Keratinocyte (primary cell): ENCODE measurements at regions not wholly inside any gene's neighbourhood (a gene's known extent, or its start where the extent isn't known, plus 50 kb on each side); places are given as distances from the start of the nearest gene placed in this dataset.

ENCODE experiments used
- DNase-seq: peaks from one replicate; pipeline ENCODE4 v3.0.0-alpha.2; 2011; ENCODE audit warnings: low read depth, missing footprints, low spot score
- FAIRE-seq: peaks from 2 replicates; lab custom pipeline; 2011; peaks lifted over from hg19 to GRCh38; lab: Jason Lieb, UNC
- H2AFZ ChIP-seq: 2 replicates; pipeline ENCODE4 v1.6.0; 2012; ENCODE audit warnings: low read length, control low read depth, inconsistent platforms; ENCODE audit not compliant: control insufficient read depth
- H3K27ac ChIP-seq: 2 replicates; pipeline ENCODE4 v1.5.1; 2011; ENCODE audit warnings: low read length; ENCODE audit not compliant: control insufficient read depth, insufficient read depth
- H3K27me3 ChIP-seq: 3 replicates; pipeline ENCODE4 v1.6.0; 2011; ENCODE audit warnings: low read length; ENCODE audit not compliant: control insufficient read depth, insufficient read depth; ENCODE audit errors: extremely low read depth
- H3K36me3 ChIP-seq, 2 experiments: 2 replicates in 1 of 2; 3 replicates in 1 of 2; pipeline ENCODE4 v1.5.1; 2011; ENCODE audit warnings: low read length in 2 of 2, mild to moderate bottlenecking in 1 of 2; ENCODE audit not compliant: control insufficient read depth in 2 of 2, insufficient read depth in 2 of 2; ENCODE audit errors: extremely low read depth in 1 of 2
- H3K4me1 ChIP-seq: 3 replicates; pipeline ENCODE4 v1.5.1; 2011; ENCODE audit warnings: low read length; ENCODE audit not compliant: control insufficient read depth, insufficient read depth; ENCODE audit errors: extremely low read depth
- H3K4me2 ChIP-seq: 3 replicates; pipeline ENCODE4 v1.6.0; 2011; ENCODE audit warnings: low read depth, low read length; ENCODE audit not compliant: control insufficient read depth, insufficient read depth; ENCODE audit errors: extremely low read depth
- H3K4me3 ChIP-seq, 3 experiments: fragments of 200-600 bp in 1 of 3; sonication (generic) in 1 of 3; 2 replicates in 2 of 3; 3 replicates in 1 of 3; pipeline ENCODE4 v1.5.1; 2011 to 2016; ENCODE audit warnings: low read length in 3 of 3, mild to moderate bottlenecking in 3 of 3, control low read depth in 2 of 3, inconsistent platforms in 1 of 3, low read depth in 1 of 3, mixed read lengths in 1 of 3, mixed run types in 1 of 3, moderate library complexity in 1 of 3; ENCODE audit not compliant: control insufficient read depth in 2 of 3, insufficient read depth in 2 of 3; ENCODE audit errors: extremely low read depth in 1 of 3
- H3K79me2 ChIP-seq: 2 replicates; pipeline ENCODE4 v1.6.0; 2012; ENCODE audit warnings: low read length; ENCODE audit not compliant: control insufficient read depth, insufficient read depth
- H3K9ac ChIP-seq: 3 replicates; pipeline ENCODE4 v1.6.0; 2011; ENCODE audit warnings: low read length; ENCODE audit not compliant: control insufficient read depth, insufficient read depth; ENCODE audit errors: extremely low read depth
- H3K9me1 ChIP-seq: 3 replicates; pipeline ENCODE4 v1.6.0; 2011; ENCODE audit warnings: low read length; ENCODE audit not compliant: control insufficient read depth, insufficient read depth; ENCODE audit errors: extremely low read depth
- H3K9me3 ChIP-seq: 2 replicates; pipeline ENCODE4 v1.5.1; 2012; ENCODE audit warnings: low read depth, low read length; ENCODE audit not compliant: control insufficient read depth
- H4K20me1 ChIP-seq: 3 replicates; pipeline ENCODE4 v1.6.0; 2011; ENCODE audit warnings: low read length; ENCODE audit not compliant: control insufficient read depth, insufficient read depth; ENCODE audit errors: extremely low read depth
- EZH2 ChIP-seq: IDR thresholded peaks from one replicate; pipeline ENCODE4 v1.6.1; 2012; ENCODE audit warnings: inconsistent platforms, mild to moderate bottlenecking, low read length, moderate library complexity
- dilution Hi-C: fragments of 300-500 bp; cut with MboI; formaldehyde crosslinking; loops from one replicate; pipeline ENCODE4 v1.7.0; 2020; ENCODE audit warnings: low sequenced_read_pairs; ENCODE audit not compliant: extremely low pct_ligation_motif_present
- TF ChIP-seq, protein P1 (sequence below), 3 experiments: IDR thresholded peaks in 1 of 3; conservative IDR thresholded peaks in 1 of 3; optimal IDR thresholded peaks in 1 of 3; 2 replicates in 2 of 3; 3 replicates in 1 of 3; pipeline versions ENCODE3 to v1.5.1; 2011; ENCODE audit warnings: low read length in 3 of 3, mild to moderate bottlenecking in 3 of 3, moderate library complexity in 2 of 3, control low read depth in 1 of 3, inconsistent platforms in 1 of 3; ENCODE audit not compliant: insufficient read depth in 2 of 3; ENCODE audit errors: extremely low read depth in 1 of 3

GRCh38 chr11:27904358-27905055, 203.4 kb downstream of the KIF18A start:
- Histone ChIP-seq H4K20me1 (no peaks in the 10 kb centered on the region), H3K4me2 (peak overlapping the region; percentile 20), H3K9me3 (no peaks in the 10 kb centered on the region), H3K9ac (no peak overlapping the region), H3K79me2 (no peaks in the 10 kb centered on the region), H3K4me1 (peaks cover 19% of the 10 kb centered on the region), H3K4me3 (no peak overlapping the region), H3K27me3 (no peaks in the 10 kb centered on the region), H3K9me1 (no peaks in the 10 kb centered on the region), H2AFZ (no peak overlapping the region), H3K27ac (no peak overlapping the region), H3K36me3 (no peaks in the 10 kb centered on the region)
- dilution Hi-C loops = no loop called here
- DNase-seq = no peak
- TF ChIP-seq EZH2 = no peak
- TF ChIP-seq, protein P1, sequence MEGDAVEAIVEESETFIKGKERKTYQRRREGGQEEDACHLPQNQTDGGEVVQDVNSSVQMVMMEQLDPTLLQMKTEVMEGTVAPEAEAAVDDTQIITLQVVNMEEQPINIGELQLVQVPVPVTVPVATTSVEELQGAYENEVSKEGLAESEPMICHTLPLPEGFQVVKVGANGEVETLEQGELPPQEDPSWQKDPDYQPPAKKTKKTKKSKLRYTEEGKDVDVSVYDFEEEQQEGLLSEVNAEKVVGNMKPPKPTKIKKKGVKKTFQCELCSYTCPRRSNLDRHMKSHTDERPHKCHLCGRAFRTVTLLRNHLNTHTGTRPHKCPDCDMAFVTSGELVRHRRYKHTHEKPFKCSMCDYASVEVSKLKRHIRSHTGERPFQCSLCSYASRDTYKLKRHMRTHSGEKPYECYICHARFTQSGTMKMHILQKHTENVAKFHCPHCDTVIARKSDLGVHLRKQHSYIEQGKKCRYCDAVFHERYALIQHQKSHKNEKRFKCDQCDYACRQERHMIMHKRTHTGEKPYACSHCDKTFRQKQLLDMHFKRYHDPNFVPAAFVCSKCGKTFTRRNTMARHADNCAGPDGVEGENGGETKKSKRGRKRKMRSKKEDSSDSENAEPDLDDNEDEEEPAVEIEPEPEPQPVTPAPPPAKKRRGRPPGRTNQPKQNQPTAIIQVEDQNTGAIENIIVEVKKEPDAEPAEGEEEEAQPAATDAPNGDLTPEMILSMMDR (optimal IDR thresholded peaks at IDR 0.05 in 1 of 3, IDR thresholded peaks at IDR 0.05 in 1 of 3, conservative IDR thresholded peaks at IDR 0.05 in 1 of 3; ENCODE audit: extremely low read depth in 1 of 3, insufficient read depth in 2 of 3, low read length in 3 of 3) = no peak
- FAIRE-seq = peak; percentile 26

DNA sequence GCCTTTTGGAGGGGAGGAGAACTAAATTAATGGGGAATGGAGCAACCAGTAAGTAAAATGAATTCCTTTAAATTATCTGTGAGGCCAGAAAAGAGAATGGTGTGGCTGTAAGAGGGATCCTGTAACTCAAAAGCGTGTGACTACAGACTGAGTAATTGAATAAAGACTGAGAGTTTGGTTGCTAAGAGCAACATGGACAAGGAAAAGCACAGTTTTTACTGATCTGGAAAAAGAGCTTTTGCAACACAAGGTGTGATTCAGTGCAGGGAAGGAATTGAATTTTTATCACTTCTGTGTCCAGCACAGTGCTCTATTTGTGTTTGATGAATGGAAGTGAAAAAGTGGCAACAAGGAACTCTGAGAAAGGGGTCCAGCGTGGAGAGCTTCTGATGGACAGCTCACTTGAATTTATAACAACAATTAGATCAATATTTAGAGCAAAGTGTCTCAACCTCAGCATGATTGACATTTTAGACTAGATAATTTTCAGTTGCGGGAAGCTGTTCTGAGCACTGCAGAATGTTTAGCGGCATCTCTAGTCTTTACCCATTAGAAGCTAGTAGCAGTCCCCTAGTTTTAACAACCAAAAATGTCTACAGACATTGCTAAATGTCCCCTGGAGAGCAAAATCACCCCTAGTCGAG, 202.8 kb upstream of the BDNF start:
- FAIRE-seq = no peak
- Histone ChIP-seq H3K4me2 (no peak overlapping the region), H3K4me1 (peaks cover 19% of the 10 kb centered on the region), H3K9me3 (no peaks in the 10 kb centered on the region), H3K79me2 (no peaks in the 10 kb centered on the region), H2AFZ (no peak overlapping the region), H3K27ac (no peak overlapping the region), H3K27me3 (no peaks in the 10 kb centered on the region), H3K4me3 (no peak overlapping the region), H3K9ac (no peak overlapping the region), H3K9me1 (no peaks in the 10 kb centered on the region), H3K36me3 (no peaks in the 10 kb centered on the region), H4K20me1 (no peaks in the 10 kb centered on the region)
- peak; percentile 23 for DNase-seq
- no peak for TF ChIP-seq EZH2
- TF ChIP-seq, protein P1 (optimal IDR thresholded peaks at IDR 0.05 in 1 of 3, IDR thresholded peaks at IDR 0.05 in 1 of 3, conservative IDR thresholded peaks at IDR 0.05 in 1 of 3; ENCODE audit: extremely low read depth in 1 of 3, insufficient read depth in 2 of 3, low read length in 3 of 3) = no peak
- dilution Hi-C loops = no loop called here
